ENCODE measurements at regions not wholly inside any gene's neighbourhood (a gene's known extent, or its start where the extent isn't known, plus 50 kb on each side); places are given as distances from the start of the nearest gene placed in this dataset.
"Not testable (repeated sequence)": the region's sequence is repeated elsewhere in the genome, so short reads cannot be mapped to it uniquely, and the experiment has no call there.

- 88 to 95% methylated on average over 5 to 7 of the region's 7 CpGs for WGBS, 2 experiments (ENCODE audit: insufficient coverage in 1 of 2, insufficient read length in 1 of 2)
- not testable (repeated sequence) for H3K36me3 ChIP-seq (ENCODE audit: control insufficient read depth, insufficient read depth, low read length); H3K9ac ChIP-seq (ENCODE audit: extremely low read depth, low read length, poor library complexity, severe bottlenecking); H3K36me3 Mint-ChIP-seq (ENCODE audit: low read depth); H3K27ac ChIP-seq (ENCODE audit: low read depth, low read length); H3K27me3 ChIP-seq (ENCODE audit: control insufficient read depth, insufficient read depth, low read length, poor library complexity, severe bottlenecking); H3K27me3 Mint-ChIP-seq (ENCODE audit: insufficient read depth); H3K9me3 ChIP-seq (ENCODE audit: control insufficient read depth, low read length); H3K4me3 ChIP-seq (ENCODE audit: low read length); DNase-seq; H3K4me1 Mint-ChIP-seq; H3K27ac Mint-ChIP-seq; H3K9me3 Mint-ChIP-seq; H3K4me3 Mint-ChIP-seq; H3K4me1 ChIP-seq (ENCODE audit: control insufficient read depth, insufficient read depth, low read length)
Measured at GRCh38 chr4:11054937-11055336, 370.4 kb upstream of the CLNK start.

- H3K4me3 ChIP-seq (ENCODE audit: low read length) = no peak overlapping the region
- no peak overlapping the region for H3K4me3 Mint-ChIP-seq
- H3K4me1 Mint-ChIP-seq = peaks cover 2% of the 10 kb centered on the region
- H3K36me3 Mint-ChIP-seq (ENCODE audit: low read depth) = no peaks in the 10 kb centered on the region
- H3K27me3 Mint-ChIP-seq (ENCODE audit: insufficient read depth) = no peaks in the 10 kb centered on the region
- H3K9me3 ChIP-seq (ENCODE audit: control insufficient read depth, low read length) = no peaks in the 10 kb centered on the region
- H3K9ac ChIP-seq (ENCODE audit: extremely low read depth, low read length, poor library complexity, severe bottlenecking) = no peak overlapping the region
- no peaks in the 10 kb centered on the region for H3K9me3 Mint-ChIP-seq
- no peak for DNase-seq
- H3K4me1 ChIP-seq (ENCODE audit: control insufficient read depth, insufficient read depth, low read length) = no peaks in the 10 kb centered on the region
- no peaks in the 10 kb centered on the region for H3K27me3 ChIP-seq (ENCODE audit: control insufficient read depth, insufficient read depth, low read length, poor library complexity, severe bottlenecking)
- TF ChIP-seq CTCF (conservative IDR thresholded peaks at IDR 0.05) = no peak
- H3K27ac ChIP-seq (ENCODE audit: low read depth, low read length) = no peak overlapping the region
- WGBS, 2 experiments (ENCODE audit: insufficient coverage in 1 of 2, insufficient read length in 1 of 2) = 86 to 90% methylated on average over 4 to 5 of the region's 5 CpGs
- H3K36me3 ChIP-seq (ENCODE audit: control insufficient read depth, insufficient read depth, low read length) = no peaks in the 10 kb centered on the region
- no peak overlapping the region for H3K27ac Mint-ChIP-seq
Measured at GRCh38 chr4:11053601-11054220, 369.1 kb upstream of the CLNK start.

GRCh38 chr4:11051181-11051580 is 366.6 kb upstream of the CLNK start:
- no peaks in the 10 kb centered on the region for H3K36me3 ChIP-seq (ENCODE audit: control insufficient read depth, insufficient read depth, low read length)
- no peak for TF ChIP-seq CTCF (conservative IDR thresholded peaks at IDR 0.05)
- no peak overlapping the region for H3K9ac ChIP-seq (ENCODE audit: extremely low read depth, low read length, poor library complexity, severe bottlenecking)
- no peaks in the 10 kb centered on the region for H3K9me3 ChIP-seq (ENCODE audit: control insufficient read depth, low read length)
- no peak for DNase-seq
- 90 to 91% methylated on average over 2 of the region's 2 CpGs for WGBS, 2 experiments (ENCODE audit: insufficient coverage in 1 of 2, insufficient read length in 1 of 2)
- peaks cover 2% of the 10 kb centered on the region for H3K36me3 Mint-ChIP-seq (ENCODE audit: low read depth)
- no peak overlapping the region for H3K27ac Mint-ChIP-seq
- no peak overlapping the region for H3K4me3 ChIP-seq (ENCODE audit: low read length)
- H3K4me3 Mint-ChIP-seq = no peak overlapping the region
- H3K27me3 Mint-ChIP-seq (ENCODE audit: insufficient read depth) = no peaks in the 10 kb centered on the region
- H3K4me1 ChIP-seq (ENCODE audit: control insufficient read depth, insufficient read depth, low read length) = no peaks in the 10 kb centered on the region
- no peaks in the 10 kb centered on the region for H3K27me3 ChIP-seq (ENCODE audit: control insufficient read depth, insufficient read depth, low read length, poor library complexity, severe bottlenecking)
- H3K9me3 Mint-ChIP-seq = peaks cover under 1% of the 10 kb centered on the region
- no peak overlapping the region for H3K27ac ChIP-seq (ENCODE audit: low read depth, low read length)
- peaks cover 3% of the 10 kb centered on the region for H3K4me1 Mint-ChIP-seq

DNA sequence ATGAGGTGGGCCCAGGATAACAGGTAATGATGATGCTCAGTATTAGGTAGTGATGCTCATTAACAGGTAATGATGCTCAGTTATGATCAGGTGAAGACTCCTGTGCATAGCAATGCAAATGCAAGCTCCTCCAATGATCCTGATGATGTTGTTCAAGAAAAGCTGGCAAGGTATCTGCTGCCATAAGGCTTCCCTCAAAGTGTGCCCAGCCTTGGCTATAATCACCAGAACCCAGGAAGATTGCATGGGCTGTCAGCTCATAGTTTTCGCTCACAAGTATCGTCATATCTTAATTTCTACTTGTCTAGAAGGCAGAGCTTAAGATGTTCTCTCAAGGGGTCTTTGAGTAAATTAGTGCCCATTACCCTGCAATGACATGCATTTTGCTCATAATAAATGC is 366.2 kb upstream of the CLNK start:
- Histone ChIP-seq H3K36me3 (ENCODE audit: control insufficient read depth, insufficient read depth, low read length) (no peaks in the 10 kb centered on the region), H3K4me1 (ENCODE audit: control insufficient read depth, insufficient read depth, low read length) (no peaks in the 10 kb centered on the region), H3K9me3 (ENCODE audit: control insufficient read depth, low read length) (no peaks in the 10 kb centered on the region), H3K27me3 (ENCODE audit: control insufficient read depth, insufficient read depth, low read length, poor library complexity, severe bottlenecking) (no peaks in the 10 kb centered on the region), H3K27ac (ENCODE audit: low read depth, low read length) (no peak overlapping the region), H3K4me3 (ENCODE audit: low read length) (no peak overlapping the region), H3K9ac (ENCODE audit: extremely low read depth, low read length, poor library complexity, severe bottlenecking) (no peak overlapping the region)
- Mint-ChIP-seq H3K27ac (no peak overlapping the region), H3K27me3 (ENCODE audit: insufficient read depth) (peaks cover under 1% of the 10 kb centered on the region), H3K4me1 (peaks cover 3% of the 10 kb centered on the region), H3K4me3 (no peak overlapping the region), H3K36me3 (ENCODE audit: low read depth) (peaks cover 2% of the 10 kb centered on the region), H3K9me3 (peaks cover 5% of the 10 kb centered on the region)
- DNase-seq = no peak
- TF ChIP-seq CTCF (conservative IDR thresholded peaks at IDR 0.05) = no peak
- WGBS, 2 experiments (ENCODE audit: insufficient coverage in 1 of 2, insufficient read length in 1 of 2) = 96 to 100% methylated on average over 2 of the region's 2 CpGs
